Neural progenitor cell (in vitro differentiated cells): ENCODE measurements at regions not wholly inside any gene's neighbourhood (a gene's known extent, or its start where the extent isn't known, plus 50 kb on each side); places are given as distances from the start of the nearest gene placed in this dataset.
"Not testable (repeated sequence)": the region's sequence is repeated elsewhere in the genome, so short reads cannot be mapped to it uniquely, and the experiment has no call there.

Experiments used
- CTCF ChIP-seq: fragments of 200-600 bp; sonication (generic); IDR thresholded peaks from 2 replicates; pipeline ENCODE4 v1.5.1; 2017; ENCODE audit warnings: antibody characterized with exemption, mild to moderate bottlenecking
- EZH2 ChIP-seq: fragments of 200-600 bp; sonication (generic); IDR thresholded peaks from 2 replicates; pipeline ENCODE4 v1.6.1; 2017; ENCODE audit warnings: antibody characterized with exemption, mild to moderate bottlenecking, moderate library complexity
- EZH2phosphoT487 ChIP-seq: fragments of 200-600 bp; sonication (generic); IDR thresholded peaks from 2 replicates; pipeline ENCODE4 v1.6.1; 2017; ENCODE audit warnings: antibody characterized with exemption

DNA sequence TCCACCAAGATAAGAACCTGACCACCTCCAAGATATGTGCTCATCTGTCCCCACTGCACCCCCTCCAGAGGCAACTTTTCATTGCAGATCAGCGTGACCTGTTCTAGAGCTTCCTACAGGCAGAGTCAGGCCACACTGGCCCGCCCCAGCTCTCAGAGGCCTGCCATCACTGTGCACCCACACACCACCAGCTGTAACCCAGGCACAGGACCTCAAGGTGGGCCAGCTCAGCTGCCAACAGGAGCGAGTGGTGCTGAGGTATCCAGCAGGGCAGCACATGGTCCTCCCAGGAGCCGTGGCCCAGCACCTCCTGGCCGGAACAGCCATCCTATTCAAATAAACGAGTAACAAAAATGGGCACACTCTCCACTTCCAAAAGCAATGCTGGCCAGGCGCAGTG is 189.9 kb upstream of the FOXD4L5 start:
- TF ChIP-seq CTCF, EZH2phosphoT487, EZH2: not testable (repeated sequence)
